Muscle of back (tissue), 3 donors: ENCODE measurements at regions not wholly inside any gene's neighbourhood (a gene's known extent, or its start where the extent isn't known, plus 50 kb on each side); places are given as distances from the start of the nearest gene placed in this dataset.

Experiments
- DNase-seq, 3 donors: peaks; one replicate each; pipeline versions ENCODE4 v3.0.0 to v3.0.0-alpha.2; 2013

DNA sequence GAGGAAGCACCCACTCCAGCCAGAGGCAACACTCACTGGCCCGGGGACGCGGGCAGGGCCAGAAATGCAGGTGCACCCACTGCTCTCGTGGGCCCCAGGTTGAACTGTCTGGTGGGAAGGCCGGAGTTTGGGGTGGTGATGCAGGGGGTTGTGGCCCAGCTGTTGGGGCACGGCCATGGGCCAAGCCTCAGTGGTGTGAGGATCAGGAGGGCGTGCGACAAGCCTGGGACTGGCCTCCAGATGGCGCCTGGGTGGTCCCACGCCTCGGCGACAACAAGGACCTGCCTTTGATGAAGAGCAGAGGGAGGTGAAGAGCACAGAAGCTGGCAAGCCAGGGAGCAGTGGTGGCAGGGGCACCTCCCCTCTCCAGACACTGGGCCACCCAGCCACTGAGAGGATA lies 240.8 kb downstream of the BRD1 start:
- no peak for DNase-seq

DNA sequence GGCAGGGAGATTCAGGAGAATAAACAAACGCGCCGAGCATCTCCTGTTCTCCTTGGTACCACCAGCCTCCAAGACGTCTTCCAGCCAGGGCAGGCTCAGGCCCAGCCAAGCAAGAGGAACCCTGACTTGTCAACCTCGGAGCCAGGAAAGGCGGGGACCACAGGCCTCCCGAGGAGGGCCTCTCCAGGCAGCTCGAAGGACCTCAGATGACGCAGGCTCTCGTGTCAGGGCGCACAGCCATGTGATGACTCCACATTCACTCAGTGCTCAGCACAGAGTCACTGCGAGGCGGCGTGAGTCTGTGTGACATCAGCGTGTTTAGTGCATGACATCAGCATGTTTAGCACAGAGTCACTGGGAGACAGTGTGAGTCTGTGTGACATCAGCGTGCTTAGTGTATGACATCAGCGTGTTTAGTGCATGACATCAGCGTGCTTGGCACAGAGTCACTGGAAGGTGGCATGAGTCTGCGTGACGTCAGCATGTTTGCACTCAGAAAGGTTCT lies 241.4 kb downstream of the BRD1 start:
- DNase-seq = no peak

DNA sequence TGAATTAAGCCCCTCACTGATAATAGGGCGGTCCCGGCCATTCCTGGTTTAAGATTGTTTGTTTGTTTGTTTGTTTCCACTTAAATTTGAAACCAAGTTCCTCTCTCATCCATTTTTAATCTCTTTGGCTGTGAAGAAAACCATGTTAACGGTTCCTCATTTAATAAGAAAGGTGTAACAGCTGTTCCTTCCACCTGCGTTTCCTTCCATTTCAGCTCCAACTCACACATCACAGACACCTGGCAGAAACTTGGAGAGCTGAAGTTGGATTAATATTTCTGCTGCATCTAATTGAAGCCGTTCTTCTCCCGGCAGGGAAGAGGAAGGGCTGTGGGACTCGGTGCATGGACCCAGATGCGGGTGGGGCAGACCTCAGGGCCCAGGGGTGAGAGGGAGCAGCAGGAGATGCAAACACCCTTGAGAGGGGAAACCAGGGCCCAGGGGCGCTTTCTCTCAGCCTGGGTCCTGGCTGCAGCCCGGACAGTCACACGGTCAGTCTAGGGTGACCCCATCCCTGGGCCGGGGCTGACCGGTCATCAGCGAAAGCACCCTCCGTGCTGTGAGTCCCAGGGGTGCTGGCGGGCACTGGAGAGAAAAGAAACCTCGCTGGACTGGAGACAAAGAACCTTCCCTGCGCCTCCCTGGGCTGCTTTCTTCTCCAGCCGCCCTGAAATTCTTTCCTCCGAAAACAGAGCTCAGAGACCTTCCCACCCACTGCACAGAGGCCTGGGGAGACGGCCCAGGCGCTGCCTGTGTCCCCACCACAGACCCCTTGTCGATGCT lies 242.0 kb downstream of the BRD1 start:
- DNase-seq = no peak

DNA sequence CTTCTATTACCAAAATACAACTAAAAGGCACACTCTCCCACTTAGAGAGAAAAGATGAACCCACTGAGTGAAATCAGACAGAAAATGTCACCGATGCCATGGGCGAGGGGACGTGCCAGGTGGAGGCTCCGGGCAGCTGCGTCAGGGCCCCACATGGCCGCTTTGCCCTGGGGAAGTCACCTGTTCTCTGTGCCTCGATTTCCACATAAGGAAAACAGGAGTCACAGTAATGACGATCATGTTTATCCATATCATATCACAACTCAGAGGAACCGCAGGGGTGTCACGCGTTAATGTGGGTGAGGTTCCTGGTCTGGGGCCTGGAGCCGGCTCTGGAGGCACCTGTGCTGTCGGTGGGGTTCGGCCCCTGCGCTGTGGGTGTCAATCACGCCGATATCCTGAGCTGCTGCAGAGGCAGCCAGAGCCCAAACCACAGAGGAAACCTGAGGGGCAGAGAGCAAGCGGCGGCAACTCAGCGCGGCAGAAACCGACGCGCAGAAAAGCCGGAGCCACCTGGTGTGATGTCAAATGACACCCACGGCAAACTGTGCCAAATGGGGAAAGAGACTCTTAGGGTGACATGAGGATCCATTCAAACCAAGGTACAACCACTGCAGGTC lies 243.7 kb downstream of the BRD1 start:
- DNase-seq = no peak

DNA sequence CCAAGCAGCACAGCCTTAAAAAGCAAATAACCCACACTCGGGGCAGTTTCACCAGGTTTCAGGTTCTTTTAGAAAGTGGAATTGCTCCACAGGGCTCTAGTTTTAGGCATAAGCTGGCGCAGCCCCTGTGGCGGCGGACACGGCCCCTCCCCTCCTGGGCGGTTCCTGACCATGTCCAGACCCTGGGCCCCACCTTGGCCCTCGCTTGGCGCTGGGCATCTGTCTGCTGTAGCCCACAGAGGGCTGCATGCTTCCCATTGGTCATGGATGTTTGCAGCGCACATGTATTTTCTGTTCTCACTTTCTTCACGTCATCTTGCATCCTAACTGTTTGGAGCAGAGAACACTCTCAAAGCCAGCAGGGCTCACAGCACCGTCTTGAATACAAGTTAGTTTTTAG lies 244.3 kb downstream of the BRD1 start:
- no peak for DNase-seq

DNA sequence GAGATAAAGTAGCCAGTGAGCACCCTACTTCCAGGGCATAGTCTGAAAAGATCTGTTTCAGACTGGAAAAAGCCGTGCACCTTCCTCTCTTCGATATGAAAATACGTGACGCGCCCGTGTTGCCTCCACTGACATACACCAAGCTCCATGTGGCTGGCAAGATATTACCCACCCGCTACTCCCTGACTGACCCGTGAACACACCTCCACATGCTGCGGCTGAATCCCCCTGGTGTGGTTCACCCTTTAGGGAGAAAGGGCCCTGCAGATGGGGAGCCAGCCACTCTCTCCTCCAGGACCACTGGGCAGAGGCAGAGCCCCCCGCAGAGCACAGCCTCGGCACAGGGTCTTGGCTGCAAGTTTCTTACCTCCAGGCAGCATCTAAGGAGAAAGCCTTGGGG lies 245.0 kb downstream of the BRD1 start:
- no peak for DNase-seq

DNA sequence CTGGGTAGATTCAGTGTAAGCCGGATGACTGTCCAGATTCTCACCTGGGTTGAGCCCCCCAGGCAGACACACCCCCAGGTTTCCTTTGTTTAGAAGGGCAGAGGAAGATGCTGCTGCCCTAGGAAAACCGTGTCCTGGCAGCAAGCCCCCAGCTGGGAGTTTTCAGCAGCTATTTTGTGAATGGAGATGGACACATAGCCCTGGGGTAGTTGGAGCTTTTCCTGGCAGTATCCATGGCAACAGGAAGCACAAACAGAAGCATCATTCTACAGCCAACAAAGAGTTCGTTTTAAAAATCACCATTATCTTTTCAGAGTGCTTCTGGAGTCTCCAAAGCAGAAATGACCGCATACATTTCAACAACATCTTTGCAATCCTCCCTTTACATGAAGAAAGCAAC lies 245.5 kb downstream of the BRD1 start:
- DNase-seq = peak in 2 of 3 donors; percentile 14 to 20

DNA sequence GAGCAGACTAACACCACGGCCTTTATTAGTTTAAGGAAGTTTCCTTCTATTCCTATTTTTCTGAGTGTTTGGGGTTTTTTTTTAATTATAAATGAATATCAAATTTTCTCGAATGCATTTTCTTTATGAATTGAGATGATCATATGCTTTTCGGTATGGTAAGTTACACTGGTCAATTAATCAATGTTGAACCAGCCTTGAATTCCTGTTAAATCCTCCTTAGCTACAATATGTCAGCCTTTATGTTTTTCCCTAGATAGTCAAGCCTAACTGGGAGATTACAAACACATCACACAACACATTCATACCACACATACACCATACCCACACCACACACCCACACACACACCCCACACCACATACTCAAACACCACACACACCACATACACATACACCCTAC lies 247.6 kb downstream of the BRD1 start:
- no peak for DNase-seq

DNA sequence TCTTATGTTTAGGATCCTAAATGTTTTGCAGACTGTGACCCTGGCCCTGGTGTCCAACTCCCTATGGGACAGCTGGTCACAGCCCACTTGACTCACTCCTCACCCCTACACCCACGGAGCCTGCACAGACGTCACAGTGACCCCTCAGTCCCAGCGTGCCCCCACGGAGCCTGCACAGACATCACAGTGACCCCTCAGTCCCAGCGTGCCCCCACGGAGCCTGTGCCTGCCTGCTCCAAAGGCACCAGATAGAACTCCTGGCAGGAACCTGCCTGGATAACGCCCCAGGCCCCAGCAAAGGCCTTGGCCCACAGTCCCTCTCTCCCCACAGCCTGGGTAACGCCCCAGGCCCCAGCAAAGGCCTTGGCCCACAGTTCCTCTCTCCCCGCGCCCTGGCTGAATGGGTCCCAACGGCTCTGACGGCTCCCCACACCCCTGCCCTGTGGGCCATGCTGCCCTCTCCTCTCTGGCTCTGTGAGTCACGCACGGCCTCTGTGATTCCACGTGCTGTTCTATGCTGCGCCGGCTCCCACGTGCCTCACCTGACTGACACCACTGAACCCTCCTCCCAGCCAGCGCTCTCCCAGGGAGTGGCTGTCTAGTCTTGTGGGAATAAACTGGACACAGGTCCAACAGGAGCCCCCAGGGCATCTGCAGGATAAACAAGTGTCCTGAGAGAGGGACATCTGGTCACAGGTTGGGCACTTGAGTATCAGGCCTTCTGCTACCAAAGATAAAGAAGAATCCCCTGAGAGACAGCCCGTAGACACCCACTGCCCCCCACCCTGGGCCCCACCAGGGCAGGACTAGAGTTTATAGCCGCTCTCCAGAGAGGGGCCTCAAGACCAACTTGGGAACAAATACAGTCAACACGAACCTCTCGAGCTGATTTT lies 250.3 kb downstream of the BRD1 start:
- DNase-seq = no peak

DNA sequence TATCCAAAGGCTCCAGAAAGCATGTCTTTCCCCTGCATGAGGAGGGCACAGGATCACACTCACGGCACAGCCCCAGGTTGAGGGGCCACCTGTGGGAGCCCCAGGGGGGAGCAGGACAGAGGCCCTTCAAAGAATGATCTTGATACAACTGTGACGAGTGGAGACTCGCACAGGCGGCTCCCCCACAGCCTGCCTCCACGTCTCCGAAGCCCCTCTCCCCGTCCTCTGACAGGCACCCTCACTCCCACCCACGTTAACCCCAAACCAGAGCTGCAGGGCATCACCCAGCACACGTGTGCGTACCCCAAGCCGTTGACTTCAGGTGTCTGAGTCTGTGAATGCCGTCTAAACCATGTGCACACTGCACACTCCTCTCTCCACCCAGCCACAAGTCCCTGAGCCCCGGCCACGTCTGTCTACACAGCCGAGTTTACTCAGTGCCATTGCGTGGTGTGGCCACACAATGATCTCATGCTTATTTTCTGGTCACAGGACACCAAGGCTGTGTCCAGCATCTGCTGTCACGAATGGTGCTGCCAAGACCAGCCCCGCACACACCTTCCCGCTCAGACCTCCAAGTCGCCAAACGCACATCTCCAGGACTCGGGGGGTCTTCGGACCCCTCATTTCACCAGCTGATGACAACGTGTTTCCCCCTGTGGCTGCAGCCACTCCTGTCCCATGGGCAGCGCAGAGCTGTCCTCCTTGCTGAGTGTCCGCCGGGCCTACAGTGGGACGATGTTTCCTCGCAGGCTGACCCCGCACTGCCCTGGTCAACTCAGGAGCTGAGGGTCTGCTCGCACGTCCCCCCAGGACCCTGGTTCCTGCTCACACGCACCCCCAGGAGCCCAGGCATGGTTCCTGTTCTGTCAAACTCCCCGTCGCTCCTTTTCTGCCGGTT lies 251.2 kb downstream of the BRD1 start:
- no peak for DNase-seq

DNA sequence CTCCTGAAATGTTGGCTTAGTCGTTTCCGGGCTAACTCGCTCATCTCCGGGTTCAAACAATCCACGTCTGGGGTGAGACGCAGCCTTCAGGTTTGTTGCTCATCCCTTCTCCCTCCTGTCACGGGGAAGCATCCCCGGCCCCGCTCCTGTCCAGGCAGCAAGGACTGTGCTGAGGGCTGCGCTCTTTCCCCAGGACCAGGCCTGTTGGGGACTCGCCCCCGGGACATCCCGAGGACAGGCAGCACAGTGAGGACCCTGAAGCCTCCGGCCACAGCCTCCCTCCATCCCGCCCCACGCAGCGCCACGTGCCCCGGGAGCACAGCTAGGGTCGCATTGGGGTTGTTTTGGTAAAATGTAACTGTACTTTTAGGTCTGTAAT lies 252.0 kb downstream of the BRD1 start:
- no peak for DNase-seq

DNA sequence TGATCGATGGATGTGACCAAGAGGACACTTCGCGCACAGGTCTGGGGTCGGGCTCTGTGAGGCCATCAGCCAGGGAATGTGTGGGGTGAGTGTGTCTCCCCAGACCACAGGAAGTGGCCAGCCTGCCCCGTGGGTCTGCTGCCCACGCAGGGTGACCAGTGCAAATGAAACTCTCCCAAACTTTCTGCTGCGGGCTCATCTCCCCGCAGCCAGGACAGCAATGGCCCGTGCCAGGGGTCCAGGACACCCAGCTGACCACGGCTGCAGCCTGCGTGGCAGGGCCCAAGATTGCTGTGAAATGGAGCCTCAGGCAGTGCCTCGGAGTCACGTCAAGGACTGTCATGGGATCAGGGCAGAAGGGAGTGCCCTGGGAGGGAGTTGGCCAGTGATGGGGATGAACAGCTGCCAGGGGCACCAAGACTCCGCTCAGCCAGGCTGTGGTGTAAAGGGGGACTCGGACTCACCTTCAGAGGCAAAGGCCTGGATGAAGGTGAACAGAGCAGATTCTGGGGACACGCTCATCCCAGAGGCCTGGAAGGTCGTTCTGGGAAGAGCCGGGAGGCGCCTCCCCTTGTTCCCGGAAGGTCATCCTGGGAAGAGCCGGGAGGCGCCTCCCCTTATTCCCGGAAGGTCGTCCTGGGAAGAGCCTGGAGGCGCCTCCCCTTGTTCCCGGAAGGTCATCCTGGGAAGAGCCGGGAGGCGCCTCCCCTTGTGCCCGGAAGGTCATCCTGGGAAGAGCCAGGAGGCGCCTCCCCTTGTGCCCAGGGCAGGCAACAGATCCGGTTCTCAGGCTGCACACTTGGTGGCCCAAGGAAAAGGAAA lies 252.6 kb downstream of the BRD1 start:
- DNase-seq = peak in 2 of 3 donors; percentile 4

DNA sequence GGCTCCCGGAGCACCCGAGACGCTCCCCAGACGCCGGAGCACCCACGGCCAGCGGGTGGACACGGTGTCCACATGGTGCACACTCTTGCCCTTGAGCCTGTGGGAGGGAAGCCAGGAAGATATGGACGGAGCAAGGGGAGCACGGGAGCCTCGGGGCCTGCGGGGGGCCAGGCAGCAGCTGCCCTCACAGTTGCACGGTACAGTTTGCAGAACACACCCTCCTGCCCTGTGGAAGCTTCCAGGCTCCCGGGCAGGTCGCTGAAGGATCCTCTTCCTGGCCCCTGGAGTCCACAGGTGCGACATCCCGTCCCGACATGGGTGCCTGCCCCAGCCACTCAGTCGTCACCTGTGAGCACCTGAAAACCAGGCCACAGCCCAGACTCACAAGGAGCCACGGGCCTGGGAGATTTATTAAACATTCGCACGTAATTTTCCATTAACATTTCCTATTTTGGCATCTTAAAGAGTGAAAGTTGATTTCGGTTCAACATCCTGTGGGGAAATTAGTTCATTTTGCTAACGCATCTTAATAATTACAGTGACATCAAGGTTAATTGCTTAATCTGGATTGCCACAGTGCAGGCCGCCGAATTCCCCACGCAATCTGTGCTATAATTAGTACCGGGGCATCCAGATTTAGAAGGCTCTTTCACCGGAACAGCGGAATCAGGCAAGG lies 253.3 kb downstream of the BRD1 start:
- DNase-seq = no peak

DNA sequence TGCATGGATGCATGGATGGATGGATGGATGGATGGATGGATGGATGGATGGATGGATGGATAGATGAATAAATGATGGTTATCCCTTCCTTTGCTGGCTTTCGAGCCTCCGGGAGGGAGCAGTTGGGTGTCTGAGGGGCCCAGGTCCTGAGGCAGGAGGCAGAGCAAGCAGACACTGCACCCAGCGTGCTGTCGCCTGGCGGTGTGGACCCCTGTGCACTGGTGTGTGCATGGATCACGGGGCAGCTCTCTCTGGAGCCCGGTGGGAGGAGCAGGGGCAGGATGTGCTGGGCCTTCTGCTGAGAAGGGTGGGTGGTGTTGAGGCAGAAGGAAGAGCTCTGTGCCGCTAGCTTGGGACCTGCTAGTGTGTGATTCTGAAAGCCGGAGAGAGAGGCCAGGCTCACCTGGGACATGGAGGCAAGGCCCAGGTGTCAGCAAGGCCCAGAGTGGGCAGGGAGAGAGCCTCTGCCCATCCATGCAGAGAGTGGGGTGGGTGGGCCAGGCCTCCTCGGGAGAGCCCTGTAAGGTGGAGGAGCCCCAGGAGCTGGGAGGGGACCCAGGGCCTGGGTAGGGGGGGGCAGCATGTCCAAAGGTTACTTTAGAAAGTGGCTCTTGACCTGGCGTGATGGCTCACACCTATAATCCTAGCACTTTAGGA lies 254.4 kb downstream of the BRD1 start:
- DNase-seq = no peak

DNA sequence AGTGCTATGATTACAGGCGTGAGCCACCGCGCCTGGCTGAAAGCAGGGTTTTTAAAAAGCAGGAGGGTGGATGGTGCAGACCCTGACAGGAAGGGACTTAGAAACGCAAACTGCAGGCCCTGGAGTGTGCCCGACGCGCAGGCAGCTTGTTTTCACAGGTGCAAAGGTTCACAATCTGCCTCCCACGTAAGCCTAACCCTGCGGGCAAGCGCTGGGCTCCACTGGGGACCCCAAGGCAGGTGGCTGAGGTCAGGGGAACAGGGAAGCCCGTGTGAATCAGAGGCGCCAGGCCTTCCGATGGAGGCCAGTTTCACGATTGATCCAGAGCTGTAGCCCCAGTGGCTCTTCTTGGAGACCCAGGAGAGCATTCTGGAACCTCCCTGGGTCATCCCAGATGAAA lies 256.3 kb downstream of the BRD1 start:
- no peak for DNase-seq

DNA sequence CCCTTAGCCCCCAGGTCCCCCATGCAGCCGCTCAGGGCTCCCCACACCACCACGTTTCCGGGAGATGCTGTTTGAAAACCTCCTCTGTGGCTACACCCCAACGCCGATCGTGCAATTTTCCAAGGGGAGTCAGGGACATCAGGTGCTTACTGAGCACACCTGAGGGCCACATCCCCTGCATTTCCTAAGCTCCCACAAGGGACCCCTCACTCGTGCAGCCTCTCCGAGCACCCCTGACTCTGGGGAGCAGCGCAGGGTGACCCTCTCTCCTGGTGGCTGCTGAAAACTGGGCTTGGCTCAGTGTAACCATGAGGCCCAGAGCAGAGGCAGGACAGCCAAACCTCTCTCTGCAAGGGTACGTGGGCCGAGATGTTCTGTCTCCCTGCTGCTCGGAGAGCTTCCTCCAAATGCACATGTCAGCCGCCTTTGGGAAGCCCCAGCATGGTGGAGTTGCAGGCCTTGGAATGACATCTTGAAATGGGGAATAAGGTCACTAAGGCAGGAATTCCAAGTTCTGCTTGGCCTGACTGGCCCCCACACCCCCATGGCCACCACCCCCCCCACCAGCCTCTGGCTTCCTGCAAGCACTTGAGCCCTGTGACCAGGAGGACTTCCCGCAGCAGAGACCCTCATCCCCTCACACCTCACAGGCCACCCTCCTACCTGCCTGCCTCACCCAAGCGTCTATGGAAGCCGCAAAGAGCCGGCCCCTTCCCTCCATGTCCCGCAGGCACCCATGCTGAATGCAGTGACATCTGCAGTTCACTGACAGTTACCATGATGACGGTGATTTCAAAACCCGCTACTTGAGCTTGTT lies 257.4 kb downstream of the BRD1 start:
- DNase-seq = no peak

DNA sequence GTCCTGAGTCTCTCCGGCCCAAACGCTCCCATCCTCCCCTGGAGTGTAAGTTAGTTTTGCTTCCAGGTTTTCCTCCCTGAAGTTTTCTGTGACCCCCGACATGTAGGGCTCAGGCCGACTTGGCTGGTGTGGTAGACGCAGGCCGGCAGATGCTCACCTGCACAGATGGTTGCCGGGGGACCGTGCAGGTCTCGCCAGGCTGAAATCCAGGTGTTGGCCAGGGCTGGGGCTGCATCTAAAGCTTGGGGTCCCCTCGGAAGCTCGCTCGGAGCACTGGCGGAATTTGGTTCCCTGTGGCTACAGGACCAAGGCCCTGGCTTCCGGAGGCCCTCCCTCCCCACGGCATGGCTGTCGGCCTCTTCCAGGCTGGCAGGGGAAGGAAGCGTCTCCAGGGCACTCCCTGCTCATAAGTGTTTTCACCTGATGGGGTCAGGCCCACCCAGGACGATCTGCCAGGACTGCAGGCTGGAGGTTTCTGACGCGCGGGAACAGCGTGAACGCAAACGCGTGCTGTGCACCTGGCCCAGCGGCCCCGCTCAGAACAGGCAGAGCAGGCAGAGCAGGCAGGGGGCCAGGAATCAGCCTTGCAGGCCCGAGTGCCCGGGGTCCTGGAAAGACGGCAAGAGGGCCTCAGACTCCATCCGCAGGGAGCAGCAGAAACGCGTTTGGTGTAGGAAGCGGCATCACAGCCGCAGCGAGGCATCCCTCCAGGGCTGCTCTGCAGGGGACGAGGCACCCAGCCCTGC lies 258.2 kb downstream of the BRD1 start:
- DNase-seq = no peak
